ENCODE measurements at regions not wholly inside any gene's neighbourhood (a gene's known extent, or its start where the extent isn't known, plus 50 kb on each side); places are given as distances from the start of the nearest gene placed in this dataset.

DNA sequence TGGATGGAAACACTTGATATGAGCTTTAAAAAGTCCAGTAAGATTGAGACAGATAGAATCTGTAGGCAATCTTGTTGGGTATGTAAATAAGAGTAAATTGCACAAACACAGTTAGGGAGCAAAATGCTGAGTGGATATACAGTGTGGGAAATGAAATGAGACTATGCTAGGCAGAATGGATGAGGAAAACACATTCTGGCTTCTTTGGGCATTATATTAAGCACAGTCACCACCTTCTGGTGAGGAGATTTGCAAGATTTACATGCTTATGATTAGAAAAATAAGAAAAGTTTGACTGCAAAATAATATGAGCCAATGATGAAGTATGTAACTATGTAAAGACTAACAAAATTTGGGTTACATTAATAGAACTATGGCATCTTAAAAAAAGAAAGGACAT, 2165.0 kb upstream of the CELF4 start:
- no peaks in the 10 kb centered on the region for H3K4me1 ChIP-seq (ENCODE audit: control insufficient read depth, low read length)
- H3K36me3 ChIP-seq (ENCODE audit: control insufficient read depth, low read length): no peaks in the 10 kb centered on the region
- H3K4me3 ChIP-seq (ENCODE audit: low read length): no peak overlapping the region
- H3K4me2 ChIP-seq (ENCODE audit: low read length): no peak overlapping the region
- no peak for TF ChIP-seq EZH2phosphoT487 (IDR thresholded peaks at IDR 0.05; ENCODE audit: borderline replicate concordance, low read length)
- TF ChIP-seq, protein P1, sequence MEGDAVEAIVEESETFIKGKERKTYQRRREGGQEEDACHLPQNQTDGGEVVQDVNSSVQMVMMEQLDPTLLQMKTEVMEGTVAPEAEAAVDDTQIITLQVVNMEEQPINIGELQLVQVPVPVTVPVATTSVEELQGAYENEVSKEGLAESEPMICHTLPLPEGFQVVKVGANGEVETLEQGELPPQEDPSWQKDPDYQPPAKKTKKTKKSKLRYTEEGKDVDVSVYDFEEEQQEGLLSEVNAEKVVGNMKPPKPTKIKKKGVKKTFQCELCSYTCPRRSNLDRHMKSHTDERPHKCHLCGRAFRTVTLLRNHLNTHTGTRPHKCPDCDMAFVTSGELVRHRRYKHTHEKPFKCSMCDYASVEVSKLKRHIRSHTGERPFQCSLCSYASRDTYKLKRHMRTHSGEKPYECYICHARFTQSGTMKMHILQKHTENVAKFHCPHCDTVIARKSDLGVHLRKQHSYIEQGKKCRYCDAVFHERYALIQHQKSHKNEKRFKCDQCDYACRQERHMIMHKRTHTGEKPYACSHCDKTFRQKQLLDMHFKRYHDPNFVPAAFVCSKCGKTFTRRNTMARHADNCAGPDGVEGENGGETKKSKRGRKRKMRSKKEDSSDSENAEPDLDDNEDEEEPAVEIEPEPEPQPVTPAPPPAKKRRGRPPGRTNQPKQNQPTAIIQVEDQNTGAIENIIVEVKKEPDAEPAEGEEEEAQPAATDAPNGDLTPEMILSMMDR (IDR thresholded peaks at IDR 0.05; ENCODE audit: low read depth, low read length, poor library complexity, severe bottlenecking): no peak
- H3K27ac ChIP-seq (ENCODE audit: low read depth, low read length): no peak overlapping the region
- no peaks in the 10 kb centered on the region for H3K27me3 ChIP-seq (ENCODE audit: control insufficient read depth, low read length)
- no peaks in the 10 kb centered on the region for H4K20me1 ChIP-seq (ENCODE audit: control insufficient read depth, insufficient read depth, low read depth, low read length)
- H3K9me2 ChIP-seq (replicated peaks; ENCODE audit: control insufficient read depth, low read length): no peaks in the 10 kb centered on the region
- H3K79me2 ChIP-seq (ENCODE audit: control insufficient read depth, low read length): no peaks in the 10 kb centered on the region
- H3K9me3 ChIP-seq (ENCODE audit: control insufficient read depth, insufficient read depth, low read length): peaks cover under 1% of the 10 kb centered on the region; the same call in 1 of the 2 replicates
- H3F3A ChIP-seq (ENCODE audit: control insufficient read depth, insufficient read depth): no peaks in the 10 kb centered on the region

DNA sequence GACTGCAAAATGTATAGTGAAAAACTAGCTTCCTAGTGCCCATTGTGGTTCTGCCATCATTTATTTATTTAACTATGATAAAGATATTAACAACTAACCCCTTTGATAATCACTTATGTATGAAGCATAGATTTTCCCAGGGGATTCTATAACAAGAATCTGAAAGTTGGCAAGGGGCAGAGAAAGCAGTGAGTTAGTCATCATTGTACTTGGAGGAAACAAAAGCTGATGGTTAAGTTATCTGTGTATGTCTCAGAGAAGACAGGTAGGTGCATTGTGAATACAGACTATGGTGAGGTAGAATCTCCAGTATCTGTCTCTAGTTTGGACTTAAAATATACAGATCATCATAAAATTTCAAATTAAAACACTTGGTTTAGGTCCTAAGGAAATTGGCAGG, 2159.1 kb upstream of the CELF4 start:
- Histone ChIP-seq H3K9me3 (ENCODE audit: control insufficient read depth, insufficient read depth, low read length) (no peaks in the 10 kb centered on the region), H3K4me2 (ENCODE audit: low read length) (no peak overlapping the region), H3K27me3 (ENCODE audit: control insufficient read depth, low read length) (no peaks in the 10 kb centered on the region), H4K20me1 (ENCODE audit: control insufficient read depth, insufficient read depth, low read depth, low read length) (no peaks in the 10 kb centered on the region), H3K27ac (ENCODE audit: low read depth, low read length) (no peak overlapping the region), H3K4me1 (ENCODE audit: control insufficient read depth, low read length) (no peaks in the 10 kb centered on the region), H3K36me3 (ENCODE audit: control insufficient read depth, low read length) (no peaks in the 10 kb centered on the region), H3K4me3 (ENCODE audit: low read length) (no peak overlapping the region), H3K9me2 (replicated peaks; ENCODE audit: control insufficient read depth, low read length) (no peaks in the 10 kb centered on the region), H3K79me2 (ENCODE audit: control insufficient read depth, low read length) (no peaks in the 10 kb centered on the region), H3F3A (ENCODE audit: control insufficient read depth, insufficient read depth) (no peaks in the 10 kb centered on the region)
- TF ChIP-seq, protein P1 (IDR thresholded peaks at IDR 0.05; ENCODE audit: low read depth, low read length, poor library complexity, severe bottlenecking): no peak
- no peak for TF ChIP-seq EZH2phosphoT487 (IDR thresholded peaks at IDR 0.05; ENCODE audit: borderline replicate concordance, low read length)

DNA sequence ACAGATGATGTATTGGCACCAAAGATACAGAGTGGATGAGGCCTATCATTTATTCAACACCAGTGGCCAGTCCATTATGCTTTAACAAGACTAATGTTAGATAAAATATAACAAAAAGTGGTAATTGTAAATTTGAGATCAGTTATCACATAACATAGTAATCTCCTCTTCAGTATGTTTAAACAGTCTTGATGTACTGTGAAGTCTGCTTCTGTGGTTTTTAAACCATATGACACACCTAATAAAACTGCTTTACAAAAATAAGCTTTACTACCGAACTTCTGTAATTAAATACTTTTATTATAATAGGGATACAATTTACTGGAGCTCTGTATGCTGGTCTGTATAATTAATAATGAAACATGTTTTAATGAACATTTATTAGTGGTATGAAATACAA, 2156.1 kb upstream of the CELF4 start:
- TF ChIP-seq EZH2phosphoT487 (IDR thresholded peaks at IDR 0.05; ENCODE audit: borderline replicate concordance, low read length): no peak
- TF ChIP-seq, protein P1 (IDR thresholded peaks at IDR 0.05; ENCODE audit: low read depth, low read length, poor library complexity, severe bottlenecking): no peak
- Histone ChIP-seq H3K4me1 (ENCODE audit: control insufficient read depth, low read length) (no peaks in the 10 kb centered on the region), H3K9me3 (ENCODE audit: control insufficient read depth, insufficient read depth, low read length) (no peaks in the 10 kb centered on the region), H4K20me1 (ENCODE audit: control insufficient read depth, insufficient read depth, low read depth, low read length) (no peaks in the 10 kb centered on the region), H3K9me2 (replicated peaks; ENCODE audit: control insufficient read depth, low read length) (no peaks in the 10 kb centered on the region), H3K27ac (ENCODE audit: low read depth, low read length) (no peak overlapping the region), H3K79me2 (ENCODE audit: control insufficient read depth, low read length) (no peaks in the 10 kb centered on the region), H3K36me3 (ENCODE audit: control insufficient read depth, low read length) (no peaks in the 10 kb centered on the region), H3K27me3 (ENCODE audit: control insufficient read depth, low read length) (no peaks in the 10 kb centered on the region), H3F3A (ENCODE audit: control insufficient read depth, insufficient read depth) (no peaks in the 10 kb centered on the region), H3K4me3 (ENCODE audit: low read length) (no peak overlapping the region), H3K4me2 (ENCODE audit: low read length) (no peak overlapping the region)

DNA sequence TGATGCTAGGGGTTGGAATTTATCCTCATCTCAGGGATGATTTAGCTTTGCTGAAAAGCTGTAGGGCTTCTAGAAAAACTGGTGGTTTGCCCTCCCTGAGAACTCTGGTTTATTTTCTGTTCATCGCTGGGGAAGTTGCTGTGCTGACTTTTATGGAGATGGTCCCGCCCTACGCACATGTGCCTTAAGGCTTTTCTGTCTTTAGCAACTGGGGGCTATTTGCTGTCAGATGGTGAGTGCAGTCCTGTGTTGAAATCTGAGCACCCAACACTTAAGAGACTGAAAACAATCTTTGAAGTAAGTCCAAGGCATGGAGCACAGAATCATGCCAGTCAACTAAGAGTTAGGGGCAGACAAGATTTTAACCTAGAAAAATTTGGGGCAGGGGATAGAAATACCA, 2148.4 kb upstream of the CELF4 start:
- TF ChIP-seq EZH2phosphoT487 (IDR thresholded peaks at IDR 0.05; ENCODE audit: borderline replicate concordance, low read length): no peak
- TF ChIP-seq, protein P1 (IDR thresholded peaks at IDR 0.05; ENCODE audit: low read depth, low read length, poor library complexity, severe bottlenecking): no peak
- no peaks in the 10 kb centered on the region for H3K36me3 ChIP-seq (ENCODE audit: control insufficient read depth, low read length)
- H3K79me2 ChIP-seq (ENCODE audit: control insufficient read depth, low read length): no peaks in the 10 kb centered on the region

More for the DNA sequence above, 2148.4 kb upstream of the CELF4 start:
- Histone ChIP-seq H4K20me1 (ENCODE audit: control insufficient read depth, insufficient read depth, low read depth, low read length) (no peaks in the 10 kb centered on the region), H3K4me3 (ENCODE audit: low read length) (no peak overlapping the region), H3K27me3 (ENCODE audit: control insufficient read depth, low read length) (no peaks in the 10 kb centered on the region), H3K9me2 (replicated peaks; ENCODE audit: control insufficient read depth, low read length) (no peaks in the 10 kb centered on the region), H3F3A (ENCODE audit: control insufficient read depth, insufficient read depth) (no peaks in the 10 kb centered on the region), H3K4me1 (ENCODE audit: control insufficient read depth, low read length) (no peaks in the 10 kb centered on the region), H3K4me2 (ENCODE audit: low read length) (no peak overlapping the region), H3K27ac (ENCODE audit: low read depth, low read length) (no peak overlapping the region), H3K9me3 (ENCODE audit: control insufficient read depth, insufficient read depth, low read length) (no peaks in the 10 kb centered on the region)

Data from DOHH2 (cell line).